Astrocyte of the spinal cord (primary cell): ENCODE measurements at regions not wholly inside any gene's neighbourhood (a gene's known extent, or its start where the extent isn't known, plus 50 kb on each side); places are given as distances from the start of the nearest gene placed in this dataset.

Experiments
- DNase-seq: peaks from one replicate; pipeline ENCODE4 v3.0.0; 2011; ENCODE audit warnings: low read depth, low spot score
- H3K4me3 ChIP-seq: 2 replicates; pipeline ENCODE4 v1.5.1; 2011; ENCODE audit warnings: low read depth, mild to moderate bottlenecking, low read length, moderate library complexity
- CTCF ChIP-seq: IDR thresholded peaks from 2 replicates; pipeline ENCODE4 v1.5.1; 2012; ENCODE audit warnings: low read depth, mild to moderate bottlenecking, low read length, inconsistent platforms
- in situ Hi-C: cut with HindIII; loops from 2 replicates; pipeline ENCODE4 v1.10.0; 2017; ENCODE audit warnings: low sequenced_read_pairs

- no peak for TF ChIP-seq CTCF
- in situ Hi-C loops, result no loop called here
Measured at GRCh38 chr20:57062696-57063270, 203.7 kb downstream of the BMP7 start.

GRCh38 chr20:57064836-57065235, 201.6 kb downstream of the BMP7 start:
- no peak for DNase-seq
- no peak overlapping the region for H3K4me3 ChIP-seq
- TF ChIP-seq CTCF, result no peak
- in situ Hi-C loops, result no loop called here

More at GRCh38 chr20:57062696-57063270, 203.7 kb downstream of the BMP7 start:
- DNase-seq, result no peak
- no peak overlapping the region for H3K4me3 ChIP-seq

- in situ Hi-C loops, result no loop called here
- no peak for TF ChIP-seq CTCF
Measured at GRCh38 chr20:57065646-57066045, 200.8 kb downstream of the BMP7 start.

GRCh38 chr20:57066126-57066900, 200.1 kb downstream of the BMP7 start:
- no peak for TF ChIP-seq CTCF
- H3K4me3 ChIP-seq, result no peak overlapping the region
- in situ Hi-C loops, result no loop called here
- peak; percentile 32 for DNase-seq

More at GRCh38 chr20:57065646-57066045, 200.8 kb downstream of the BMP7 start:
- no peak overlapping the region for H3K4me3 ChIP-seq
- DNase-seq, result peak; percentile 25

GRCh38 chr20:57069442-57069841, 197.0 kb downstream of the BMP7 start:
- DNase-seq, result no peak
- in situ Hi-C loops, result no loop called here
- no peak for TF ChIP-seq CTCF
- no peak overlapping the region for H3K4me3 ChIP-seq

- in situ Hi-C loops, result no loop called here
- TF ChIP-seq CTCF, result no peak
- no peak for DNase-seq
- H3K4me3 ChIP-seq, result no peak overlapping the region
Measured at GRCh38 chr20:57070296-57070695, 196.1 kb downstream of the BMP7 start.
